ENCODE measurements at regions not wholly inside any gene's neighbourhood (a gene's known extent, or its start where the extent isn't known, plus 50 kb on each side); places are given as distances from the start of the nearest gene placed in this dataset.

GRCh38 chr11:129308241-129308865, 67.3 kb upstream of the BARX2 start:
- peaks cover 5% of the 10 kb centered on the region for H3K9me3 Mint-ChIP-seq
- H3K36me3 Mint-ChIP-seq: no peaks in the 10 kb centered on the region
- ATAC-seq (ENCODE audit: low read depth) (no peak), DNase-seq (ENCODE audit: low spot score in 2 of 2) (no peak)
- H3K27me3 Mint-ChIP-seq: peaks cover 8% of the 10 kb centered on the region
- no peak overlapping the region for H3K4me3 Mint-ChIP-seq
- H3K27ac Mint-ChIP-seq: no peak overlapping the region
- no peaks in the 10 kb centered on the region for H3K4me1 Mint-ChIP-seq

- DNase-seq (ENCODE audit: low spot score in 2 of 2) (no peak), ATAC-seq (ENCODE audit: low read depth) (no peak)
- Mint-ChIP-seq H3K9me3 (peaks cover 5% of the 10 kb centered on the region), H3K27ac (no peak overlapping the region), H3K4me1 (no peaks in the 10 kb centered on the region), H3K4me3 (no peak overlapping the region), H3K36me3 (no peaks in the 10 kb centered on the region), H3K27me3 (peaks cover 8% of the 10 kb centered on the region)
Measured at GRCh38 chr11:129307162-129307561, 68.5 kb upstream of the BARX2 start.

- Mint-ChIP-seq H3K27me3 (peaks cover 2% of the 10 kb centered on the region), H3K27ac (no peak overlapping the region), H3K9me3 (peaks cover 1% of the 10 kb centered on the region), H3K4me1 (no peaks in the 10 kb centered on the region), H3K36me3 (no peaks in the 10 kb centered on the region), H3K4me3 (no peak overlapping the region)
- DNase-seq (ENCODE audit: low spot score in 2 of 2): no peak
- ATAC-seq (ENCODE audit: low read depth): no peak
Measured at GRCh38 chr11:129302386-129303101, 73.1 kb upstream of the BARX2 start.

GRCh38 chr11:129300099-129300498, 75.5 kb upstream of the BARX2 start:
- Mint-ChIP-seq H3K27me3 (no peaks in the 10 kb centered on the region), H3K4me1 (no peaks in the 10 kb centered on the region), H3K27ac (no peak overlapping the region), H3K9me3 (peaks cover 1% of the 10 kb centered on the region), H3K36me3 (no peaks in the 10 kb centered on the region), H3K4me3 (no peak overlapping the region)
- DNase-seq (ENCODE audit: low spot score in 2 of 2) (no peak), ATAC-seq (ENCODE audit: low read depth) (no peak)

- Mint-ChIP-seq H3K9me3 (no peaks in the 10 kb centered on the region), H3K4me1 (no peaks in the 10 kb centered on the region), H3K27me3 (no peaks in the 10 kb centered on the region), H3K27ac (no peak overlapping the region), H3K36me3 (no peaks in the 10 kb centered on the region), H3K4me3 (no peak overlapping the region)
- ATAC-seq (ENCODE audit: low read depth) (no peak), DNase-seq (ENCODE audit: low spot score in 2 of 2) (no peak)
Measured at GRCh38 chr11:129298988-129299387, 76.7 kb upstream of the BARX2 start.

- Mint-ChIP-seq H3K4me3 (no peak overlapping the region), H3K36me3 (no peaks in the 10 kb centered on the region), H3K27ac (no peak overlapping the region), H3K27me3 (peaks cover 2% of the 10 kb centered on the region), H3K4me1 (no peaks in the 10 kb centered on the region), H3K9me3 (peaks cover 2% of the 10 kb centered on the region)
- ATAC-seq (ENCODE audit: low read depth): no peak
- DNase-seq (ENCODE audit: low spot score in 2 of 2): no peak
Measured at GRCh38 chr11:129295746-129296145, 79.9 kb upstream of the BARX2 start.

GRCh38 chr11:129292771-129293170, 82.9 kb upstream of the BARX2 start:
- ATAC-seq (ENCODE audit: low read depth) (no peak), DNase-seq (ENCODE audit: low spot score in 2 of 2) (no peak)
- H3K27ac Mint-ChIP-seq: no peak overlapping the region
- H3K9me3 Mint-ChIP-seq: peaks cover 2% of the 10 kb centered on the region
- no peaks in the 10 kb centered on the region for H3K4me1 Mint-ChIP-seq
- H3K36me3 Mint-ChIP-seq: no peaks in the 10 kb centered on the region
- no peak overlapping the region for H3K4me3 Mint-ChIP-seq
- H3K27me3 Mint-ChIP-seq: peaks cover 9% of the 10 kb centered on the region

GRCh38 chr11:129292092-129292491, 83.6 kb upstream of the BARX2 start:
- H3K27ac Mint-ChIP-seq: no peak overlapping the region
- H3K4me1 Mint-ChIP-seq: no peaks in the 10 kb centered on the region
- H3K27me3 Mint-ChIP-seq: peaks cover 9% of the 10 kb centered on the region
- DNase-seq (ENCODE audit: low spot score in 2 of 2): no peak
- no peak for ATAC-seq (ENCODE audit: low read depth)
- H3K4me3 Mint-ChIP-seq: no peak overlapping the region
- no peaks in the 10 kb centered on the region for H3K36me3 Mint-ChIP-seq
- H3K9me3 Mint-ChIP-seq: peaks cover 2% of the 10 kb centered on the region

GRCh38 chr11:129291546-129291945, 84.1 kb upstream of the BARX2 start:
- no peak overlapping the region for H3K4me3 Mint-ChIP-seq
- H3K4me1 Mint-ChIP-seq: no peaks in the 10 kb centered on the region
- DNase-seq (ENCODE audit: low spot score in 2 of 2): no peak
- no peaks in the 10 kb centered on the region for H3K36me3 Mint-ChIP-seq
- H3K9me3 Mint-ChIP-seq: peaks cover 2% of the 10 kb centered on the region
- H3K27ac Mint-ChIP-seq: no peak overlapping the region
- ATAC-seq (ENCODE audit: low read depth): no peak
- peaks cover 9% of the 10 kb centered on the region for H3K27me3 Mint-ChIP-seq

GRCh38 chr11:129290966-129291365, 84.7 kb upstream of the BARX2 start:
- Mint-ChIP-seq H3K4me3 (no peak overlapping the region), H3K9me3 (peaks cover 2% of the 10 kb centered on the region), H3K36me3 (no peaks in the 10 kb centered on the region), H3K27me3 (peaks cover 11% of the 10 kb centered on the region), H3K27ac (no peak overlapping the region), H3K4me1 (no peaks in the 10 kb centered on the region)
- no peak for ATAC-seq (ENCODE audit: low read depth)
- no peak for DNase-seq (ENCODE audit: low spot score in 2 of 2)

- peaks cover 2% of the 10 kb centered on the region for H3K9me3 Mint-ChIP-seq
- no peak overlapping the region for H3K27ac Mint-ChIP-seq
- no peaks in the 10 kb centered on the region for H3K36me3 Mint-ChIP-seq
- H3K4me3 Mint-ChIP-seq: no peak overlapping the region
- ATAC-seq (ENCODE audit: low read depth): no peak
- no peak for DNase-seq (ENCODE audit: low spot score in 2 of 2)
- peaks cover 11% of the 10 kb centered on the region for H3K27me3 Mint-ChIP-seq
- no peaks in the 10 kb centered on the region for H3K4me1 Mint-ChIP-seq
Measured at GRCh38 chr11:129289350-129290040, 86.2 kb upstream of the BARX2 start.

- peaks cover 10% of the 10 kb centered on the region for H3K27me3 Mint-ChIP-seq
- H3K9me3 Mint-ChIP-seq: no peaks in the 10 kb centered on the region
- ATAC-seq (ENCODE audit: low read depth) (no peak), DNase-seq (ENCODE audit: low spot score in 2 of 2) (no peak)
- H3K36me3 Mint-ChIP-seq: no peaks in the 10 kb centered on the region
- no peak overlapping the region for H3K4me3 Mint-ChIP-seq
- no peak overlapping the region for H3K27ac Mint-ChIP-seq
- H3K4me1 Mint-ChIP-seq: no peaks in the 10 kb centered on the region
Measured at GRCh38 chr11:129287920-129288319, 87.7 kb upstream of the BARX2 start.

- H3K9me3 Mint-ChIP-seq: no peaks in the 10 kb centered on the region
- H3K36me3 Mint-ChIP-seq: no peaks in the 10 kb centered on the region
- H3K4me1 Mint-ChIP-seq: no peaks in the 10 kb centered on the region
- peaks cover 14% of the 10 kb centered on the region for H3K27me3 Mint-ChIP-seq
- no peak overlapping the region for H3K27ac Mint-ChIP-seq
- ATAC-seq (ENCODE audit: low read depth) (no peak), DNase-seq (ENCODE audit: low spot score in 2 of 2) (no peak)
- no peak overlapping the region for H3K4me3 Mint-ChIP-seq
Measured at GRCh38 chr11:129286813-129287212, 88.8 kb upstream of the BARX2 start.

GRCh38 chr11:129285402-129285786, 90.3 kb upstream of the BARX2 start:
- no peaks in the 10 kb centered on the region for H3K36me3 Mint-ChIP-seq
- no peak overlapping the region for H3K4me3 Mint-ChIP-seq
- ATAC-seq (ENCODE audit: low read depth): no peak
- peaks cover 2% of the 10 kb centered on the region for H3K4me1 Mint-ChIP-seq
- H3K27me3 Mint-ChIP-seq: peaks cover 16% of the 10 kb centered on the region
- H3K27ac Mint-ChIP-seq: no peak overlapping the region
- H3K9me3 Mint-ChIP-seq: no peaks in the 10 kb centered on the region
- DNase-seq (ENCODE audit: low spot score in 2 of 2): no peak

Measured in memory B cell (primary cell).